Activated T-cell treated with anti-CD3 and anti-CD28 coated beads, Interleukin-2, amount 50 U/mL, for 24 hours (primary cell): ENCODE measurements at regions not wholly inside any gene's neighbourhood (a gene's known extent, or its start where the extent isn't known, plus 50 kb on each side); places are given as distances from the start of the nearest gene placed in this dataset.

Experiments
- DNase-seq: peaks from one replicate; pipeline ENCODE4 v3.0.0-alpha.2; 2020
- H3K27ac Mint-ChIP-seq: 2 replicates; pipeline ENCODE4 v1.8.0; 2020; ENCODE audit warnings: mild to moderate bottlenecking, mixed read lengths
- H3K27me3 Mint-ChIP-seq: 2 replicates; pipeline ENCODE4 v1.8.0; 2020; ENCODE audit warnings: mixed read lengths
- H3K36me3 Mint-ChIP-seq: 2 replicates; pipeline ENCODE4 v1.8.0; 2020; ENCODE audit warnings: low read depth, mixed read lengths
- H3K4me1 Mint-ChIP-seq: 2 replicates; pipeline ENCODE4 v1.8.0; 2020; ENCODE audit warnings: low read depth, mixed read lengths
- H3K4me3 Mint-ChIP-seq: 2 replicates; pipeline ENCODE4 v1.8.0; 2020; ENCODE audit warnings: mild to moderate bottlenecking, moderate library complexity, mixed read lengths
- H3K9me3 Mint-ChIP-seq: 2 replicates; pipeline ENCODE4 v1.8.0; 2020; ENCODE audit warnings: mixed read lengths

- DNase-seq = no peak
- Mint-ChIP-seq H3K4me3 (no peak overlapping the region), H3K27ac (no peak overlapping the region), H3K4me1 (no peaks in the 10 kb centered on the region), H3K27me3 (no peaks in the 10 kb centered on the region), H3K36me3 (no peaks in the 10 kb centered on the region), H3K9me3 (no peaks in the 10 kb centered on the region)
These were observed 520.5 kb downstream of the GLRX3 start for GRCh38 chr10:130656582-130657133.

GRCh38 chr10:130658687-130659290 lies 522.6 kb downstream of the GLRX3 start:
- Mint-ChIP-seq H3K27ac (no peak overlapping the region), H3K4me1 (no peaks in the 10 kb centered on the region), H3K4me3 (no peak overlapping the region), H3K36me3 (no peaks in the 10 kb centered on the region), H3K27me3 (no peaks in the 10 kb centered on the region), H3K9me3 (no peaks in the 10 kb centered on the region)
- no peak for DNase-seq

DNA sequence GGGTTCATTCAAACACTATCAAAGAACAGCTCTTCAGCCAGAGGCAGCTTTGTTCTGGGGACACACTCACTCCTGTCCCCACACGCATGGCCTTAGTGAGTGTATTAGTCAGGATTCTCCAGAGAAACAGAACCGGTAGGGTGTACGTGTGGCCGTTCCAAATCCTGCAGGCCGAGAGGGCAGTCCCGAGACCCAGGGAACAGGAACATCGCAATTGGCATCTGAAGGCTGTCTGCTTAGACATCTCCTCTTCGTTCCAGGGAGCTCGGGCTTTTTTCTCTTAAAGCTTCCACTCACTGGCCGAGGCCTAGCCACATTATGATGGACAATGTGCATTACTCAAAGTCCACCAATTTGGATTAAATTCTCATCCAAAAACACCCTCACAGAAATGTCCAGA lies 523.3 kb downstream of the GLRX3 start:
- Mint-ChIP-seq H3K9me3 (no peaks in the 10 kb centered on the region), H3K4me1 (no peaks in the 10 kb centered on the region), H3K36me3 (no peaks in the 10 kb centered on the region), H3K4me3 (no peak overlapping the region), H3K27ac (no peak overlapping the region), H3K27me3 (no peaks in the 10 kb centered on the region)
- no peak for DNase-seq

- no peak overlapping the region for H3K4me3 Mint-ChIP-seq
- no peak overlapping the region for H3K27ac Mint-ChIP-seq
- H3K9me3 Mint-ChIP-seq = no peaks in the 10 kb centered on the region
- DNase-seq = no peak
- no peaks in the 10 kb centered on the region for H3K27me3 Mint-ChIP-seq
- no peaks in the 10 kb centered on the region for H3K4me1 Mint-ChIP-seq
- H3K36me3 Mint-ChIP-seq = no peaks in the 10 kb centered on the region
These were observed 524.1 kb downstream of the GLRX3 start for GRCh38 chr10:130660266-130660665.

DNA sequence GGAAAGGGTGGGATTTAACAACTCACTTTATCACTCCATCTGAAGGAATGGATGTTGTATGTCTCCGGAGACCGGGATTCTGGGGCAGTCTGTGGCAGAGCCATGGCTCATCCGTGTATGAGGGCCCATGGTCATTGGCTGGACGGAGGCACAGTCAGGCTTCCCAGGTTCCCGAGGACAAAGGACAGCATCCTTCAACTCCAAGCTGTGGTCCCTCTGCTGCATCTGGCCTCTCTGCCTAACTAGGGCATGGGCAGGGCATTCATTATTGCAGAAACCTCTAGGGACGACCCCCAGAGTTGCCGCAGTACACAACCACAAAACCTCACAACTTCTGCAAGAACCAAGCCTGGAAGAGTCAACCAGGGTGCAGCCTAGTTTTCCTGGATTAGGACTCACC lies 525.2 kb downstream of the GLRX3 start:
- H3K27me3 Mint-ChIP-seq = no peaks in the 10 kb centered on the region

GRCh38 chr10:130662775-130663174 lies 526.6 kb downstream of the GLRX3 start:
- Mint-ChIP-seq H3K4me1 (no peaks in the 10 kb centered on the region), H3K36me3 (no peaks in the 10 kb centered on the region), H3K27ac (no peak overlapping the region), H3K4me3 (no peak overlapping the region), H3K9me3 (no peaks in the 10 kb centered on the region), H3K27me3 (no peaks in the 10 kb centered on the region)
- no peak for DNase-seq

More for the DNA sequence above, 525.2 kb downstream of the GLRX3 start:
- H3K4me1 Mint-ChIP-seq = no peaks in the 10 kb centered on the region
- no peaks in the 10 kb centered on the region for H3K9me3 Mint-ChIP-seq
- H3K4me3 Mint-ChIP-seq = no peak overlapping the region
- DNase-seq = no peak
- H3K36me3 Mint-ChIP-seq = no peaks in the 10 kb centered on the region
- no peak overlapping the region for H3K27ac Mint-ChIP-seq

DNA sequence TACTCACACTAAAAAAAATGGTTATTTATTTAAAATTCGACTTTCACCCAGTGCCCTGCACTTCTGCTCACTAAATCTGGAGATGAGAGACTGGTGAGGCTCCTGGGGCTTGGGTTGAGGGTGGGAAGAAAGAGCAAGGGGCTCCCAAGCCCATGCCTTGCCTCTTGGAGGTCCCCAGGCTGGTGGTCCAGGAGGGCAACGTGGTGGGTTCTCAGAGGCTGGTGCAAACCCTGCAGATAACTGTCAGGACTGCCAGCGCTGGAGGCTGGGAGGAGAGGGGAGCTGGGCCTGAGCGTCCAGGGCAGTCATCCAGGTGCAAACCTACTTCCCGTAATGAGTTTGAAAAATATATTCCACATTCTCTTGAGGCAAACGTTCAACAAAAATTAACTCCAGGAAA lies 528.3 kb downstream of the GLRX3 start:
- no peak overlapping the region for H3K27ac Mint-ChIP-seq
- no peaks in the 10 kb centered on the region for H3K9me3 Mint-ChIP-seq
- H3K4me3 Mint-ChIP-seq = no peak overlapping the region
- no peak for DNase-seq
- H3K27me3 Mint-ChIP-seq = no peaks in the 10 kb centered on the region
- H3K36me3 Mint-ChIP-seq = no peaks in the 10 kb centered on the region
- no peaks in the 10 kb centered on the region for H3K4me1 Mint-ChIP-seq

- peaks cover 3% of the 10 kb centered on the region for H3K9me3 Mint-ChIP-seq
- DNase-seq = no peak
- H3K4me1 Mint-ChIP-seq = no peaks in the 10 kb centered on the region
- no peaks in the 10 kb centered on the region for H3K27me3 Mint-ChIP-seq
- no peaks in the 10 kb centered on the region for H3K36me3 Mint-ChIP-seq
- H3K4me3 Mint-ChIP-seq = no peak overlapping the region
- H3K27ac Mint-ChIP-seq = no peak overlapping the region
These were observed 530.0 kb downstream of the GLRX3 start for GRCh38 chr10:130666215-130666614.

DNA sequence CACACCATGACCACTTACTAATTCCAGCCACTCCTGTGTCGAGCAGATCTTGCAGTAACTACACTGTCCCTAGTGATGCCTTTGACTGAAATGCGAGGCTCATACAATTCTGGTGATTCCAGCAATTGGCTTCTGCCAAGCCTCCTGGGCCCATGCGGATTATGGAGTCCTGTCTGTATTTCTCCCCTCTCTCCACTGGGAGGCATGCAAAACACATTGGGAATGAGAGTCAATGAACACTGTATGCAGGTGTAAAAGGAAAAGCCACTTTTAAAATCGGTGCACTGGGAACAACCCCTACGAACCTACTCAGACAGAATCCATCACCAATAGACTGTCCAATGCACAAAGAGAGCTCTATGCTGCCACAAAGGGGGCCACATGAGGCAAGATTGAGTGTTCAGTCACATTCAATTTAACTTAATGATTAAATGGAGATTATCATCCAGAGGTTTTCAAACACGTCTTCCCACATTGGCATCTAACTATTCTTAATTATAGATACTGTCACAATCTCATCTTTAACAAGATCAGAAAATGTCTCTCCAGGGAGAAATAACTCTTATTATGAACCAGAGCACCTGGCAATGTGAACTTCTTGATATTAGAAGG lies 550.6 kb downstream of the GLRX3 start:
- no peak overlapping the region for H3K27ac Mint-ChIP-seq
- H3K4me1 Mint-ChIP-seq = no peaks in the 10 kb centered on the region
- H3K4me3 Mint-ChIP-seq = no peak overlapping the region
- H3K36me3 Mint-ChIP-seq = no peaks in the 10 kb centered on the region
- no peak for DNase-seq
- H3K9me3 Mint-ChIP-seq = peaks cover 2% of the 10 kb centered on the region
- H3K27me3 Mint-ChIP-seq = no peaks in the 10 kb centered on the region

DNA sequence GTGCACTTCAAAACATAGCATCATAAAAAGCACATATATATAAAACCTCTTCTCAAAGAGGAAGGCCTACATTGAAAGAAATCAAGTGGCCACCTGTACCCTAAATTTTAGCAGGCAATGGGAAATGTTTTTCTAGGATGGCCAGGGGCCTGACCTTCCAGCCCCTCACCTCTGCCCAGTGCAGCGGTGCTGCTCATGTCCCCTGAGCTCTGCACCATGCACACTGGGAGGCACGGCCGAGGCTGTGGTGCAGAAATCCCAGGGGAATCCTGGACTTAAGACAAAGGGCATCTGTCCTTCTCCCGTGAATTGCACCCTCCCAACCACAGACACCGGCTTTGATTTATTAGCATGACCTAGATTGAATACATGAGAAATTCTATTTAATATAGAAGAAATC lies 551.4 kb downstream of the GLRX3 start:
- DNase-seq = no peak
- H3K4me3 Mint-ChIP-seq = no peak overlapping the region
- H3K4me1 Mint-ChIP-seq = no peaks in the 10 kb centered on the region
- H3K36me3 Mint-ChIP-seq = no peaks in the 10 kb centered on the region
- H3K9me3 Mint-ChIP-seq = peaks cover 2% of the 10 kb centered on the region
- H3K27me3 Mint-ChIP-seq = no peaks in the 10 kb centered on the region
- H3K27ac Mint-ChIP-seq = no peak overlapping the region

- no peak for DNase-seq
- Mint-ChIP-seq H3K4me1 (no peaks in the 10 kb centered on the region), H3K4me3 (no peak overlapping the region), H3K27me3 (no peaks in the 10 kb centered on the region), H3K9me3 (no peaks in the 10 kb centered on the region), H3K27ac (no peak overlapping the region), H3K36me3 (no peaks in the 10 kb centered on the region)
These were observed 553.8 kb downstream of the GLRX3 start for GRCh38 chr10:130689743-130690626.

DNA sequence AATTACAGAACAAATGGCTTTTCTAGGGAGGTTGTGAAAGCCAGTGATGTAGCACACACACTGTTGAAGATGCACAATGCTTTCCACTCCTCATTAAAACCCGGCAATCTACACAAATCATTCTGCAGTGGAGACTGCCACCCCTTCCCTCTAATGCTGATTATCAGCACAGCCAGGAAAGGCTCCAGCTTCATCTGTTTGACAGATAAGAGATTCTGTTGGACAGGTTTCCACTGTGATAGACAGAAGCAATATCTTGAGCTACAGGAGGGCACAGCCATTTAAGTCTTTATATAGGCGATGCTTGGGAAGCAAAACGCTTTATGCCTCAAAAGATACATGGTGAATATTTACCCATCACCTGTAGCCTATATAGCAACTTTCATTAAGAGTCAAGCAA lies 555.6 kb downstream of the GLRX3 start:
- Mint-ChIP-seq H3K27ac (no peak overlapping the region), H3K9me3 (no peaks in the 10 kb centered on the region), H3K27me3 (no peaks in the 10 kb centered on the region), H3K4me1 (no peaks in the 10 kb centered on the region), H3K36me3 (no peaks in the 10 kb centered on the region), H3K4me3 (no peak overlapping the region)
- no peak for DNase-seq

GRCh38 chr10:130696870-130697269 lies 560.7 kb downstream of the GLRX3 start:
- H3K4me3 Mint-ChIP-seq = no peak overlapping the region
- no peak overlapping the region for H3K27ac Mint-ChIP-seq
- no peaks in the 10 kb centered on the region for H3K27me3 Mint-ChIP-seq

DNA sequence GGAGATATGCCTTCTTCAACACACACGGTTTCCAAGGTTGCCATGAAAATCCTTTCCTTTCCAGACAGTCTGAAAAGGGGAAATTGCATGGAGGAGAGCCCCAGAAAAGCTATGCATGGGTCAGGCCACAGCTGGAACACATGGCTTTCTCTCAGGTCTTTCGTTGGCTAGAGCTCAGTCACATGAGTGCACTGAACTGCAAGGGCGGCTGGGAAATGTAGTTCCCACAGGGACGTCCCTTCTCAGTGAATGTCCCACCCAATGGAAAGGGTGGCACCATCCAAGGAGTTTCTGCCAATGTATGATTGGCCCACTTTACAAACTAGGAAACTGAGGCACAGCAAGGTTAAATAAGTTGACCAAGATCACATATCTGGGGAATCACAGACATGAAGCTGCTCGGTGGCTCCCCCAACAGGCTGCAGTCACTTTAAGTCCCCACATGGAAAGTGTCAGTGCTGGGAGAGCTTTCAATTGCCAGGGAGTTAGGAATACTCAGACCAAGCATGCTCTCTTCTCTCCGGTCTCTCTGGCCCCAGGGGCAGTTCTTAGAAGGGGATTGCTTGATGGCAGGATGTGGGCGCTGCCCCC lies 571.3 kb downstream of the GLRX3 start:
- Mint-ChIP-seq H3K36me3 (no peaks in the 10 kb centered on the region), H3K9me3 (no peaks in the 10 kb centered on the region), H3K4me1 (no peaks in the 10 kb centered on the region), H3K4me3 (no peak overlapping the region), H3K27ac (no peak overlapping the region), H3K27me3 (no peaks in the 10 kb centered on the region)
- DNase-seq = no peak

More at GRCh38 chr10:130696870-130697269, 560.7 kb downstream of the GLRX3 start:
- DNase-seq = no peak
- no peaks in the 10 kb centered on the region for H3K9me3 Mint-ChIP-seq
- H3K4me1 Mint-ChIP-seq = no peaks in the 10 kb centered on the region
- H3K36me3 Mint-ChIP-seq = no peaks in the 10 kb centered on the region
